Stimulated activated CD4-positive, alpha-beta T cell treated with anti-CD3 and anti-CD28 coated beads, Interleukin-12 subunit alpha, Interleukin-12 subunit beta, amount 100 ng/mL, for 24 hours (primary cell): ENCODE measurements at regions not wholly inside any gene's neighbourhood (a gene's known extent, or its start where the extent isn't known, plus 50 kb on each side); places are given as distances from the start of the nearest gene placed in this dataset.

Experiments
- DNase-seq, 2 experiments: peaks; one replicate each; pipeline ENCODE4 v3.0.0-alpha.2; 2020; ENCODE audit warnings: low read depth in 2 of 2

GRCh38 chr20:63128367-63128766 lies 87.6 kb downstream of the YTHDF1 start:
- DNase-seq: no peak

GRCh38 chr20:63127700-63128364 lies 88.1 kb downstream of the YTHDF1 start:
- DNase-seq: no peak

GRCh38 chr20:63126876-63127699 lies 88.8 kb downstream of the YTHDF1 start:
- DNase-seq: no peak

- no peak for DNase-seq
Measured at GRCh38 chr20:63125838-63126601, 89.9 kb downstream of the YTHDF1 start.

GRCh38 chr20:63125581-63125837 lies 90.4 kb downstream of the YTHDF1 start:
- no peak for DNase-seq

GRCh38 chr20:63124782-63125580 lies 91.0 kb downstream of the YTHDF1 start:
- DNase-seq: no peak

- no peak for DNase-seq
Measured at GRCh38 chr20:63124092-63124781, 91.7 kb downstream of the YTHDF1 start.

- DNase-seq: no peak
Measured at GRCh38 chr20:63123331-63123741, 92.6 kb downstream of the YTHDF1 start.

- DNase-seq: no peak
Measured at GRCh38 chr20:63122626-63123025, 93.3 kb downstream of the YTHDF1 start.

GRCh38 chr20:63121749-63122405 lies 94.1 kb downstream of the YTHDF1 start:
- no peak for DNase-seq

- DNase-seq: no peak
Measured at GRCh38 chr20:63121246-63121645, 94.7 kb downstream of the YTHDF1 start.

GRCh38 chr20:63120808-63121090 lies 95.2 kb downstream of the YTHDF1 start:
- DNase-seq: no peak

GRCh38 chr20:63119963-63120807 lies 95.7 kb downstream of the YTHDF1 start:
- no peak for DNase-seq

- no peak for DNase-seq
Measured at GRCh38 chr20:63119121-63119962, 96.6 kb downstream of the YTHDF1 start.

- DNase-seq: no peak
Measured at GRCh38 chr20:63118303-63119120, 97.4 kb downstream of the YTHDF1 start.

- no peak for DNase-seq
Measured at GRCh38 chr20:63117661-63118302, 98.1 kb downstream of the YTHDF1 start.

- DNase-seq: no peak
Measured at GRCh38 chr20:63117151-63117550, 98.8 kb downstream of the YTHDF1 start.
